HG03521 (cell line): ENCODE measurements at regions not wholly inside any gene's neighbourhood (a gene's known extent, or its start where the extent isn't known, plus 50 kb on each side); places are given as distances from the start of the nearest gene placed in this dataset.

ENCODE experiments used
- ATAC-seq: cut with Tn5 transposase; IDR thresholded peaks from one replicate; pipeline ENCODE4 v1.9.1; 2021; ENCODE audit warnings: mild to moderate bottlenecking, moderate library complexity; ENCODE audit not compliant: unreplicated experiment

DNA sequence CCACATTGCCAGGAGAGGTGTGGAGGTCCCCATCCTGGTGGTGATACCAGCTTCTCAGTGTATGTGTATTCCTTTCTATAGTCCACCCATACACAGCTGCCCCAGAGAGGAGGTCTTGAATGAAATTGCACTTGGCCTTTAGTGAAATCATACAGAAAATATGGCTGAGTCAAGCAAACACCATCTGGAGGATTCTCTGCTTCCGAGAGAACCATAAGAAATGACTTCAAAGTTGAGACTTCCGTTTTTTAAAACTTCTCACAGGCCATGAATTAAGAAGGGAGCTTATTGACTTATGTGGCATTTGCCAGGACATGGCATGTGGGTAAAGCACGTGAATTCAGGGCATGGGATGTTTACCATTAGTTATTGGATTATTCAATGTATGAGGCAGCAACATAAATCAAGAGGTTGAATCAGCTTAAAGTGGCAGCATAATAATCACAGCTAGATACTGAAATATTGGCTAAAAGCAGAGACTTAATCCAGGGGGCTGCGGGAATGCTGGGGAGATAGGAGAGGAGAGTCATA lies 119.1 kb upstream of the MTNR1B start:
- no peak for ATAC-seq

DNA sequence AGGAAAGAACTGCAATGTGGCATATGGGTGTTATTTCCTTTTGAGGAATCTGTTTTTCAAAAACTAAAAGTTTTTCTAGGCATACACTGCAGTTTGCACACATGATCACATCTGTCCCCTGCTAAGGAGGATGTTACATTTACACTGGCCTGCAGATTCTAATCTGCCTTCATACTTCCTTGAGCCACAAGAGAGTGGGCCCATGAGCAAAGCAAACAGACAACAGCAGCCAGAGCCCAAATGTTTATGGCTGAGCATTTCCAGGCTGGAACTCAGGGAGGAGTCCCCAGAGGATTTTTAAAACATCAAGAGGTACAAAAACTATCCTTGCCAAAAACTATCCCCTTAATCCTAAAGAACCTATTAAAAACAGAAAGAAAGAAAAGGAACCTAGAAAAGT lies 117.2 kb upstream of the MTNR1B start:
- no peak for ATAC-seq

DNA sequence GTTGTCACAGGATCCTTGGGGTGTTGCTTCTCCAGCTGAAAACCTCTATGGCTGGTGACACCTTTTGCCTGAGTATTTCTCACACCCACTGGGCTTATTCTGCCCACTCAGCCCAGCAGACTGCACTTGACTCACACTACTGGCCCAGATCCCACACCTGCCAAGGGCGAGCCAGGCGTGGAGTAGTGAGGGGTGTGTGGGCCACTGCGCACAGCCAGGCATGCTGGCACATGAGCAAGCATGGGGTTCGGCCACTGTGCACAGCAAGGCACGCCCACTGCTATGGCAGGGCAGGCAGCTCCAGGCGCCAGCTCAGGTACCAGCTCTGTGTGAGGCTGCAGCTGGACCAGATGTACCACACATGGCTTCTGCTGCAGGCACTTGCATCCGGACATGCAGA lies 116.5 kb upstream of the MTNR1B start:
- no peak for ATAC-seq

DNA sequence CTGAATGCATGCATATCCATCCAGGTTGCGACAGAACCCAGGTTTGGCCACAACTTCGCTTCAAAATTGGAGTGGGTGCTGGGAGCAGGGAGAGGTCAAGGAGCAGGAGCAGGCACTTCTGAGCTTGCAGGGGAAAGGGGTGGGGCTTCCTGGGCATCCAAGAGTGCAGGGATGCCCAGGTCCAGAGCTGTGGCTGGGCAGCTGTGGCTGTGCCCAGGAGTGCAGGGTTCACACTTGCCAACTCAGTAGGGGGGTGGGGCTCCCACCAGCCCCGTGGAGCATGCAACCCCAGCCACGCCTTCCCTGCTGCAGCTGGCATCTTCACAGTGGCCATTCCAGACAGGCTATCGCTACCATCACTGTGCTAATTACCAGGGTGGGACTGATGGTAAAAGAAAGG lies 115.3 kb upstream of the MTNR1B start:
- ATAC-seq, result no peak

DNA sequence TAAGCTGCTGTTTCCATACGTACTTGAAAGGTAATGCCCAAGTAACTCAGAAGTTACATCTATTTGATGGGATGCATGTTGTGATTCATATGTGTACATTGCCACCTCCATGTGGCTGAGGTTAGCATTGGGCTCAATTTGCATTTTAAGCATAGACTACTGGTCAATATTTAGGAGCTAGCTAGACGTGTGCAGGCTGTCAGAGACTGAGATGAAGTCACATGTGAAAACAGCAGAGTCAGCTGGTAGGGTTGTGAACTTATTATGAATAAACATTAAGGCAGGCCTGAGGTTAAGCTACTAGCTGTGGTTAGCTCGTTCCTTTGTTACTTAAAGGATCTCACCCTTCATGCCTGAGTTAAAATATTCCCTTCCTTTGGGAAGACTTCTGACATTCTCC lies 114.5 kb upstream of the MTNR1B start:
- ATAC-seq, result no peak

DNA sequence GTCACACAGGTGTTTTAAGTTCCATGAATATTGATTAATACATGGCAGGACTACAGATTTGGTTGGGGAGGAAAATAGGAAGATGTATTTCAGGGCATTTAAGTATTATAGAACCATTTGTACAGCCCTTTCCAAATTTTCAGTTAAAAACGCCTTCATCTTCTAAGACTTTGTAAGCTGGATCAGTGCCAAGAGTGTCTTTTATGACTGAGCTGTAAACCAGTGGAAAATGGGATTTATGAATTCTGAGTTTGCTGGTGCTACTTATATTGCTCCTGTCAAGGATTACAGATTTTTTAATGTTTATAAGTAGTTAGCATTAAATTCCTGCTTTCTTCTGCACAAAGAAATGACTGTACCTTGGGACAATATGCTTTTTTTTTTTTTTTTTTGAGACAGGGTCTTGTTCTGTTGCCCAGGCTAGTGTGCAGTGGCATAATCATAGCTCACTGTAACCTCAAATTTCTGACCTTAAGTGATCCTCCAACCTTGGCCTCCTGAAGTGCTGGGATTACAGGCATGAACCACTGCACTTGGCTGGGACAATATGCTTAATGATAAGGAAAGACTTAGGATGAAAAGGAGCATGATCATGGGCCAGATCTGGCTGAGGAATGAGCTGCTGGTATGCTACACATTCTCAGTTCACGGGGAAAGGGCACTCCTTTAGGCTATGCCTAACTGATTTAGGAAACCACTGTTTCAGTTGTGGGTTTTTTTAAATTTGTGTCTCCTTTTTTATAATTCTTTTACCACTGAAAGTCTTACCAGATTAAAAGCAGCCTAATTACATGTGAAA lies 113.6 kb upstream of the MTNR1B start:
- no peak for ATAC-seq

DNA sequence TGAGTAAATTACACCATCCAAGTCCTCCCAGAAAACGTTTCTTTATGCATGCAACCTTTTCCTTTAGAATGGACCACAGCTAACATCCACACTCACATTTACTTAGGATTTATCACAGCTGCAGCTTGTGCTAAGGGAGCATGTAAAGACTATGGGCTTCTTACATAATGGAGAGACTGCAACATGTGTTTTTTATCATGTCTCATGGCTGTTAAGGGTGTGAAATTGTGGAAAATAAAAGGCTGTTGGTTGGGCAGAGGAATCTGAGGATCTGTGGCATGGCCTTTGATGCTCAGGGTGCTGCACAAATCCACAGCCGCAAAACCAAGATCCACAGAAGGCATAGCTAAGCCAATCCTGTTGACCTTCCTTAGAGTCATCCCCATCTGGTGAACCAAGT lies 112.0 kb upstream of the MTNR1B start:
- ATAC-seq, result no peak

DNA sequence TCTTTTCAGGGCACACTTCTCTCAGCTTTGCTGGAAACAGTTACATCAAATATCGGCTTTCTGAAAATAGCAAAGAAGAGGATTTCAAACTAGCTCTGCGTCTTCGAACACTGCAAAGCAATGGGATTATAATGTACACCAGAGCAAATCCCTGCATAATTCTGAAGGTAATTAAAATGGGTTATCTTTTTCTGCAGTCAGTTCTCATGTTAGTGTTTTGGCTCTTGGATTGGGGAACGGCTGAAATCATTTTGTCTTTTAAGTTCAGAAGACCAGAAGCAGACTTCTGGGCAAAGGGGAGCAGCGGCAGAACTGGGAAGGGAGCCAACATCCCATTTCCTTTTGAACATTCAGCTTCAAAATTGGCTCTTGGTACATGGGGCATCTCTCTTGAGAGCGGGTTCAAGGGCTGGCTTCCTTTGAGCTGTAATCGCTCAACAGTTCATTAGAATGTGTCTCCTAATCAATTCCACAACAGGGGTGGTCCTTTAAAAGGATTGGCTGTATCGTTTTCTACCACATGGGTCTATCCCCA lies 110.2 kb upstream of the MTNR1B start:
- ATAC-seq, result no peak

DNA sequence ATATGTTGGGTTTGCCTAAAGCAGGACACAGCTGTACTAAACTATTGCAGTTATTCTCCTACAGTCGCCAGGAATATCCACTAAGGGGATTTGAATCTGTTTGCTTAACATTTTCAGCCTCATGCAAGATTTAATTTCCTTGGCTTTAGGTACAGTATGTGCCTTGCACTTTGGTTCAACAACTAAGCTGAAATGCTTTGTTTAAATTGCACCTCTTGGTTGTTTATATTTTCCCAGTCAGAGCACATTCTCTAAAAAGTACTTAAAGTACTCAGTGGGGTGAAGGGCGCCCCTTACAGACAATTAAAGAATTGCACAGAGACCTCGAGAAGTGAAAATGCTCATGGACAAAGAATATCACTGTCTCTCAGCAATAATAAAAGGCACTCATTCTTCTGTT lies 107.8 kb upstream of the MTNR1B start:
- no peak for ATAC-seq

DNA sequence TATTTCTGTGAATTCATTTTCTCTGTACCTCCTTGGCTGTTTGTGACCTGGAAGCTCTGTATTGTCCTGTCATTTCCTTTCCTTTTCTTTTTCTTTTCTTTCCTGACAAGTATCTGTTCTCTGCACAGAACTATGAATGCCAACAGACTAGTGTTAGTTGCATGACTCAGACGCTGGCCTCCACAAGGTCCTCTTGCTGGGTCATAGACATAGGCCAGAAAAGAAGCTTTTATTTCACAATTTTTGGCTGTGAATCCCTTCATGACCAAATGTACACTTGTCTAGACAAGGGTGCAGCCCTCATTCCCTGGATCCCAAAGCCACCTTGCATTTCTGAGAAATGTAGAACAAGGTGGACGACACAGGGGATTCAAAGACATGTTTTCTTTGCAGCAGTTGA lies 104.1 kb upstream of the MTNR1B start:
- ATAC-seq, result no peak

DNA sequence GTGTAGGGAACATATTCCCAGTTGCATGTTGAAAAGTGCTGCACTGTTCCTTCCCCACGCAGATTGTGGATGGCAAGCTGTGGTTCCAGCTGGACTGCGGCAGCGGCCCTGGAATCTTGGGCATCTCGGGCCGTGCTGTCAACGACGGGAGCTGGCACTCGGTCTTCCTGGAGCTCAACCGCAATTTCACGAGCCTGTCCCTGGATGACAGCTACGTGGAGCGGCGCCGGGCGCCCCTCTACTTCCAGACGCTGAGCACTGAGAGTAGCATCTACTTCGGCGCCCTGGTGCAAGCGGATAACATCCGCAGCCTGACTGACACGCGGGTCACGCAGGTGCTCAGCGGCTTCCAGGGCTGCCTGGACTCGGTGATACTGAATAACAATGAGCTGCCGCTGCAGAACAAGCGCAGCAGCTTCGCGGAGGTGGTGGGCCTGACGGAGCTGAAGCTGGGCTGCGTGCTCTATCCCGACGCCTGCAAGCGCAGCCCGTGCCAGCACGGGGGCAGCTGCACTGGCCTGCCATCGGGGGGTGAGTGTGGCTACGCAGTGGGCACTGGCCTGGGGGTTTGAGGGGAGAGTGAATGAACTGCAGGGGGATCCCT lies 102.7 kb upstream of the MTNR1B start:
- ATAC-seq, result no peak

DNA sequence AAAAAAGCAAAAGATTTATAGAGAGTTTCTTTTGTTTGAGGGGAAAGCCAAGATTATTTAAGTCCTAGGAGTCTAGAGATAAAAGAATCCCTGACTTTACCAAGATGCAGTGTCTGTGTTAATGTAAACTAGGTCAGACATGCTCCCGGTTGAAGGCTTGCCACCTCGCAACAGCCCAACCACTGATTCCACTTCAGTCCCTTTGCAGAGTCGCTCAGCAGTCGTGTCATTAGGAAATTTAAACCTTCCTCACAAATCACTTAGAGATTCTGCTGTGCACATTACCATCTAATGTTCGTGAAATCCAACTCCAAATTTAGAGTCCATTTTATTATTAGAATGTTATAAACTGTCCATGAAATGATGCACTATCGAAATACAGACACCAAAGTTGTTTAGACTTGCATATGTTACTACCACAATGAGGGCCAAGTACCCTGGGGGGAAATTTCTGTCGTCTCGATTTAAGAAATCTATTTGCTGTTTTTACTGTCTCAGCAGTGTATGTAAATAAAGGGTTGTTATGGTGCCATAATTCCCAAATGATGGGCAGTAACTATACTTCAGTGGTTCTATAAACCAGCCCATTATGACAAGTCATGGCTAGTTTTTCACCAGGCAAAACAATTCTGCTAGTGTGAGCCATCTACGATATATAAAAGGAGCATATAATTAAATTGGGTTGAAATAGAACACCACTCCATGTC lies 101.4 kb upstream of the MTNR1B start:
- ATAC-seq, result no peak

DNA sequence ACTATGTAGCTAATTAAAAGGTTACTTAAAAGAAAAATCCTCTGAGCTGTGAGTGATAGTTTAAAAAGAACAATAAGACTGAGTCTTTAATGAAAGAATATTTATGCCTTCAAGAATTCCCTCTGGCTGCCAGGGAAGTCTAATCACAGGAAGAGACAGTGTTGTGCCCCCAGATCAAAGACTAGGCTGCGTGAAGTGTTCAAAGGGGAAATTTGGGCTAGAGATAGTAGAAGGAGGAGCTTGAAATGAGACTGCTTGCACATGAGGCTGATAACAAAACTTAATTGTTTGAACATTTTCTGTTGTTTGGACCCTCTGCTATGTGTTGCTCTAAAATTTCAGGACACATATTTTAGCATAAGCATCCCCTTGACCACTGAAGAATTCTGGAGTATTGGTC lies 99.7 kb upstream of the MTNR1B start:
- no peak for ATAC-seq

DNA sequence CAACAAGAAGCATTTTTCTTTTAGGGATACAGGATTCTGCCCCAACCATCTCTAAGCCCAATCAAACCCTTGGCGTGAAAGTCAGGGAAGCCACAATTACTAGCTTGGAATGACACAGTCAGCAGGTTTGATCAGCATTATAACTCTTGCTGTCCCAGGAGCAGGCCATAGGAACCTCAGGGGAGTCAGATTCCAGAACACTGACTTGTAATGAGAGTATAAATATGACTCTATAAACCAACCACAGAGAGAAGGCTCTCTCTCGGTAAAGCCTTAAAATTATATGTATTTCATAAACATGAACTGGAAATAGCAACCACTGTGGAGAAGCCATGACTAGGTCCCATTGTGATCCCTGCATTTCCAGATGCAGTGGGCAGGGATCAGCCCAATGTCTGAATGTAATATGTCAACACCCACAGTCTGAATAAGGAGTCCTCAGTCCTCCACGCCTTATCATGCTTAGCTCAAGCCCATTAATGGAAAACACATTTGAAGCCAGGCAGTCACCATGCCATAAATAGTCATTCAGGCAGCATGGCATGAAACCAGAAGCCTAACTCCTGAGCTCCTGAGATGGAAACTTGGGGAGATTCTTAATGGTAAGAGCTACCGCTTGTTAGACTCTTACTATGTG lies 99.1 kb upstream of the MTNR1B start:
- ATAC-seq, result no peak

DNA sequence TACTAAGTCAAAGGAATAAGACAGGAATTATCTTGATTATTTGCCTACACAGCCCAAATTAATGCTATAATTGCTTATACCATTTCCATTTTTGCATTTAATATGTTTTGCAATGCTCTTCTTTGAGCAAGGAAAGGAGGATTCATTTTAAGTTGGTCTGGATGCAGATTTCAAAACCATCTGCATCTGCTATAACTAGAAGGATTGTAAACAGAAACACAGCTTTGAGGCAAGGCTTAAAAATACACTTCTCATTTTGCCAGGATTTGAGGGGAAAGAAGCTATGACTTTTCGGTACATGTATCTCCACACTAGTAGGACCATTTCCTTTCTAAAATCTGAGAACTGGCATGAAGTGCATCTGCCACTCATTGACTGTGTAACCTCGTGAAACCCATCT lies 95.9 kb upstream of the MTNR1B start:
- ATAC-seq, result no peak

DNA sequence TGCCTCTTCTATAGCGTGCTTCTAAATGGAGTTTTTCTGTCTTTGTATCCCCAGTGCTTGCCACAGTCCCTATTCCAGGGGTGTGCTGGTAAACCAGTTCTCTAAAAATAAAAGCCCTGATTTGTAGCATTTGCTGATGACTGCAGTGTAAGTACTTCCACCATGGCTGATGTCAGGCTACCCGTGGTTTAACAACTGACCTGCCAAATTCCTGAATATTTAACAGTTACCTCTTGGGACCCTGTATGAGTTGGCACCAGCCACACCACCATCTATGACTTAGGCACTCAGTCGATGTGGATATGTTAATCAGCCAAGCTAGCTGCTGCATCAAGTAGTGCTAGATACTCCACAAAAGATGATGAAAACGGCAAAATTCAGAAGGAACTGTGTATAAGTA lies 94.0 kb upstream of the MTNR1B start:
- no peak for ATAC-seq

DNA sequence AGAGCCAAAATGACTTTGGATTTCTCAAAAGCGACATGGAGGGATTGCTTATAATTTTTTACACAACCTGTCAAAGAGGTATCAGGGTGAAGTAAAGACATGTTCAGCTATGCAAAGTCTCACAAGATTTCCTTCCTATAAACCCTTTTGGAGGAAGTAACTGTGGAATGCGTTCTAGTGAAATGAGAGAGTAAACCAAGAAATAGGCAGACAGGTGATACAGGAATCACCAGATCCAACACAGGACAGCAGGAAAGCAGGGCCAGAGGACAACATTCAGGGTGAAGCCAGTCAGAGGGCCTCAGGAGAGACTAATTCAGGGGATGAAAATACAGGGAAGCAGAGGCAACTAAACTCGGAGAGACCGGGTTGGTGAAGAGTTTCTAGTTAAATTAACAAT lies 90.4 kb upstream of the MTNR1B start:
- no peak for ATAC-seq

DNA sequence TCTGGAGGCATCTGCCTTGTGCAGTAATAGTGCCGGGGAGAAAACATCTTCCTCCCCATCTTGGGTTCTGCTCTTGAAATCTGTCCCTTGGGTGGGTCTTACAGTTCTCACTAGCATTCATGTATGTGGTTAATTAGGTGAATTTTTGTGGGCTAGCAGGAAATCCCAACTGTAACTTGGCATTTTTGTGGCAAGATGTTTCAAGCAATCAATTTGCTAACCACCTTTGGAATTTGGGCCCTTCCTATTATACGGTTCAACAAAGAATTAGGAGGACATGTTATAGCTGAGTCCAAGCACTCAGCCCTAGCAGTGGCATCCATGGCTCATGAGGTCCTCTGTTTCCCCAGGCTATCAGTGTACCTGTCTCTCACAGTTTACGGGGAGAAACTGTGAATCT lies 89.1 kb upstream of the MTNR1B start:
- no peak for ATAC-seq

DNA sequence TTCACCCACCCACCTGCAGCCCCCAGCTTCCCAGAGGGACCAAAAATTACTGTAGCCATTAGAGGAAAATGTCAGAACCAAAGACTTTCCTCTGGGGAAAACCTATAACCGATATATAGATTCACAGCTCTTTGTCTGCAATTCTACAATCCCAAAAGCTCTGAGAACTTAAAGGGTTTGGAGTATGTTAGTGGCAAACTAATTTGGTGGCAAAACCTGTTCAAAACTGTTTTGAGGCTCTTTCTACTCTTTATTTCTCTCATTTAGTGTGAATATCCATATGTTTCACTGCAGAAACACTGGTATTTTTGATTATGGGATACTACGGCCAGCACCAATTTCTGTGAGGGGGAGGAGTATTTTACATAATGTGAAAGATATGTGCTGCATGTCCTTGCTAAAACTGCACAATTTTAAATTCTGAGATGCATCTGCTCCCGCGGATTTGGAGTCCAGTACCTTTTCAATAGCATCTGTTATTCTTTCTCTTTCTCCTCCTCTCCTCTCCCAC lies 87.5 kb upstream of the MTNR1B start:
- no peak for ATAC-seq

DNA sequence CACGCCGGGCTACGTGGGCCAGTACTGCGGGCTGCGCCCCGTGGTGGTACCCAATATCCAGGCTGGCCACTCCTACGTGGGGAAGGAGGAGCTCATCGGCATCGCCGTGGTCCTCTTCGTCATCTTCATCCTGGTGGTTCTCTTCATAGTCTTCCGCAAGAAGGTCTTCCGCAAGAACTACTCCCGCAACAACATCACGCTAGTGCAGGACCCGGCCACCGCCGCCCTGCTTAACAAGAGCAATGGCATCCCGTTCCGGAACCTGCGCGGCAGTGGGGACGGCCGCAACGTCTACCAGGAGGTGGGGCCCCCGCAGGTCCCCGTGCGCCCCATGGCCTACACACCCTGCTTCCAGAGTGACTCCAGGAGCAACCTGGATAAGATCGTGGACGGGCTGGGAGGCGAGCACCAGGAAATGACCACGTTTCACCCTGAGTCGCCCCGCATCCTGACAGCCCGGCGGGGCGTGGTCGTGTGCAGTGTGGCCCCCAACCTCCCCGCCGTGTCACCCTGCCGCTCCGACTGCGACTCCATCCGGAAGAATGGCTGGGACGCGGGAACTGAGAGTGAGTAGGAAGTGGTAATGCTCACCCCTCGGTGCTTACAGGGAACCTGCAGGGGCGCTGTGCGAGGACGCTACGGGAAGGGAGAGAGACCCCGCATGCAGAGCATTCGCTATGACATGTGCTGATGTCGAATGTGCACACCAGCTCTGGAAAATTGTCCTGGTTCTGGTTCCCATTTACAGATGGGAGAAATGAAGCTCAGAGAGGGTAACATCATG lies 86.4 kb upstream of the MTNR1B start:
- ATAC-seq, result no peak
